ENCODE measurements at regions not wholly inside any gene's neighbourhood (a gene's known extent, or its start where the extent isn't known, plus 50 kb on each side); places are given as distances from the start of the nearest gene placed in this dataset.

- peaks cover 4% of the 10 kb centered on the region for H3K4me1 Mint-ChIP-seq
- H3K27me3 Mint-ChIP-seq = no peaks in the 10 kb centered on the region
- no peak overlapping the region for H3K27ac Mint-ChIP-seq
- no peak overlapping the region for H3K4me3 Mint-ChIP-seq
- no peak for DNase-seq
- intact Hi-C loops (cut with micrococcal nuclease) = no loop called here
- H3K9me3 Mint-ChIP-seq = no peaks in the 10 kb centered on the region
- H3K36me3 Mint-ChIP-seq (ENCODE audit: low read depth) = no peaks in the 10 kb centered on the region
Observed at GRCh38 chr9:103992938-103993579, 101.0 kb upstream of the SMC2 start.

DNA sequence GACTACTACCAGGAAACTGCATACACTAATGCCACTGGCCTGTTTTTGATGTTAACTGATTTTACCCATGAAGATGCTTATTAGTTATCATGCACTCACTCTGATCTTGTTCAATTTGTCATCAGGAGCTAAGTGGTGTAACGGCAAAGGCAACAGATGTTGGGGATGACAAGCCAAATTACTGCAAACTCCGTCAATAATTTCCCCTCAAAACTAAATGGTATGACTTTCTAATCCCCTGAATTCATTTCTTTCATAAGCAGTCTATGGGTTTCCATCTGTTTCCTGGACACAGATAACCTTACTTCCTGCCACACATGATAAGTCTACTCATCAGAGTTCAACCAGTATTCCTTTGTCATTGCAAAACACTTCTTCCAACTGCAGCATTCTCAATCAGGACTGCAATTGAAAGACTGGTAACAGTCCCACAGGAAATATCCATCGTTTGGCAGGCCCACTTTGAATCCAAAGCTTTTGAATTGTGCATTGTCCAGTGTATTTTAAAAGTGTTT is 96.2 kb upstream of the SMC2 start:
- no peaks in the 10 kb centered on the region for H3K9me3 Mint-ChIP-seq
- DNase-seq = no peak
- no peaks in the 10 kb centered on the region for H3K36me3 Mint-ChIP-seq (ENCODE audit: low read depth)
- H3K4me3 Mint-ChIP-seq = no peak overlapping the region
- no peak overlapping the region for H3K27ac Mint-ChIP-seq
- intact Hi-C loops (cut with micrococcal nuclease) = no loop called here
- H3K27me3 Mint-ChIP-seq = no peaks in the 10 kb centered on the region
- no peaks in the 10 kb centered on the region for H3K4me1 Mint-ChIP-seq

DNA sequence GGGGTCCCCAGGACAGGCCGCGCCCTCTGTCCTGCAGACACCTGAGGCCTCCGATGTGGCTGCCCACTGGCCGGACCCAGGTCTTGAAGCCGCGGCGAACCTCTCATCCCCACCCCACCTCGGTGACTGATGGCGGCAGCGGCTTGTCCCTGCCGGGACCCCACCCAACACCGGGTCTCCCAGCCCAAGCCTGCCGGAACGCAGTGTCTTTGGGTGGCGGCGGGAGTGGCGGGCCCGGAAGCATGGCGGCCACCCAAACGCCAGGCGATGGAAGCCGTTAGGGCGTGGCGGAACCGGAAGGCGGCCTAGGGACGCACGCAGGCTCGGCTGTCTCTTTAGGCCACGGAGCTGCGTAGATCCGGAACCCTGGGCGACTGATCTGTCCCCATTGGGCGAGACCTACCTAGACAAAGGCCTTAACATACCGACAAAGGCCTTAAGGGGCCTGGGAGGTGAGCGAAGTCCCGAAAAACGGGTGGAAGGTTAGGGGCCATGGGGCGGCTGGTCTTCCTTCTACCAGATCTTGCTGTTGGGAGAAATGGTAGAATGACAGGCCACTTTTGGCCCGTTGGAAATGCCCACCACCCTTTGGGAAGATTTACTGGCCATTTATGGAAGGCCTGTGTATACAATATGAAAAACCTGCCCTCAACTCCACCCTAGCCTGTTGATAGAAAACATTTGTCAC is 94.6 kb upstream of the SMC2 start:
- Mint-ChIP-seq H3K4me1 (no peaks in the 10 kb centered on the region), H3K27me3 (no peaks in the 10 kb centered on the region), H3K36me3 (ENCODE audit: low read depth) (no peaks in the 10 kb centered on the region), H3K9me3 (no peaks in the 10 kb centered on the region), H3K27ac (no peak overlapping the region), H3K4me3 (no peak overlapping the region)
- intact Hi-C loops (cut with micrococcal nuclease) = no loop called here
- no peak for DNase-seq

- H3K27ac Mint-ChIP-seq = no peak overlapping the region
- no peaks in the 10 kb centered on the region for H3K9me3 Mint-ChIP-seq
- H3K27me3 Mint-ChIP-seq = no peaks in the 10 kb centered on the region
- H3K4me3 Mint-ChIP-seq = no peak overlapping the region
- no peaks in the 10 kb centered on the region for H3K36me3 Mint-ChIP-seq (ENCODE audit: low read depth)
- no peaks in the 10 kb centered on the region for H3K4me1 Mint-ChIP-seq
- DNase-seq = no peak
- intact Hi-C loops (cut with micrococcal nuclease) = no loop called here
Observed at GRCh38 chr9:104009826-104010225, 84.3 kb upstream of the SMC2 start.

DNA sequence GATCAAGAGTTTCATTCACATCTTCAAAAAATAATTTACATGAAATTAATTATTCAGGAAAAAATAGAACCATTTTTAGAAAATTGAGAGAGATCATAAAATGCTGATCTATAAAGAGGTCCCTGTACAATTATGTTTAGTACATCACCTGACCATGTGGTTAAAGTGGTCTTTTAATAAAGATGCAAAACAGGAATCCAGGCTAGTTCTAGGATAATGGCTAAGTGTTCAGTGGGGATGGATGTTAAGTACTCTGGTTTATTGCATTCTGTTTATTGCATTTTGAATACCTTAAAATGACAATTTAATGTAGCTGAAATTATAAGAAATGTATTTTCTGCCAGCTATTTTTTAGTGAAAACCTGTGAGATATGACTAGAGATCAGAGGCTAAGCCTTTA is 72.0 kb upstream of the SMC2 start:
- Mint-ChIP-seq H3K9me3 (no peaks in the 10 kb centered on the region), H3K27me3 (no peaks in the 10 kb centered on the region), H3K27ac (no peak overlapping the region), H3K4me1 (no peaks in the 10 kb centered on the region), H3K4me3 (no peak overlapping the region), H3K36me3 (ENCODE audit: low read depth) (no peaks in the 10 kb centered on the region)
- DNase-seq = no peak
- intact Hi-C loops (cut with micrococcal nuclease) = no loop called here

DNA sequence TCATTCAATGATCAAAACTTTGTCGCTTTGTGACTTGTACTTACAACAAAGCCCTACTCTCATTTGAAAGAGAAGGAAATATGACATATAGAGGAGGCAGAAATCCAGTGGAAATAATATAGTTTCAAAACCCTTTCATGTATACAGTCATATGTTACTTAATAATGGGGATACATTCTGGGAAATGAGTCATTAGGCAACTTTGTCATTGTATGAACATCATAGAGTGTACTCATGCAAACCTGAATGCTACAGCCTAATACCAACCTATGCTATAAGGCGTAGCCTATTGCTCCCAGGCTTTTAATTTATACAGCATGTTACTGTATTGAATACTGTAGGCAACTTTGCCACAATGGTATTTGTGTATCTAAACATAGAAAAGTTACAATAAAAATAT is 69.0 kb upstream of the SMC2 start:
- no peaks in the 10 kb centered on the region for H3K9me3 Mint-ChIP-seq
- no peak overlapping the region for H3K27ac Mint-ChIP-seq
- no peak overlapping the region for H3K4me3 Mint-ChIP-seq
- peaks cover 9% of the 10 kb centered on the region for H3K4me1 Mint-ChIP-seq
- no peaks in the 10 kb centered on the region for H3K27me3 Mint-ChIP-seq
- H3K36me3 Mint-ChIP-seq (ENCODE audit: low read depth) = no peaks in the 10 kb centered on the region
- intact Hi-C loops (cut with micrococcal nuclease) = loop anchor here (5.0 kb wide), 1 partner anchor 67 kb away; the partner anchor contains the start of gene SMC2
- DNase-seq = no peak

DNA sequence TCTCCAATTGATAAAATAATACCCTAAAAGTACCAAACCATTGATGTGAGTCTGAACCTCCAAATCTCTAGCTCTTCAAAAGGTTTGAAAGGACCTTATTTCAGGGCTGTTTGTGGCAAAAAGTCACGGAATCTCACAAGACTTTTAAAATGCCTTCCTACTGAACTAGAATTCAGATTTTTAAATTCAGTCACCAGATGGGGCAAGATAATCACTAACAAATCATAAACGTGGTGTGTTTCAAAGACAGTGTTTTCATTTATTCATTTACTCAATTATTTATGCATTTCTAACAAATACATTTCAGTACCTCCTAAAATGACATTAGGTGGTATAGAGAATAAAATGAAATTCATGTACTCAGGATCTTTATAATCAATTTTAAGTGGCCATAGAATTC is 68.2 kb upstream of the SMC2 start:
- no peaks in the 10 kb centered on the region for H3K9me3 Mint-ChIP-seq
- no peak overlapping the region for H3K4me3 Mint-ChIP-seq
- H3K4me1 Mint-ChIP-seq = peaks cover 9% of the 10 kb centered on the region
- no peaks in the 10 kb centered on the region for H3K36me3 Mint-ChIP-seq (ENCODE audit: low read depth)
- DNase-seq = no peak
- intact Hi-C loops (cut with micrococcal nuclease) = loop anchor here (5.0 kb wide), 1 partner anchor 66 kb away; the partner anchor contains the start of gene SMC2
- H3K27me3 Mint-ChIP-seq = no peaks in the 10 kb centered on the region
- no peak overlapping the region for H3K27ac Mint-ChIP-seq

- Mint-ChIP-seq H3K27me3 (no peaks in the 10 kb centered on the region), H3K27ac (no peak overlapping the region), H3K4me3 (no peak overlapping the region), H3K36me3 (ENCODE audit: low read depth) (no peaks in the 10 kb centered on the region), H3K4me1 (peaks cover 9% of the 10 kb centered on the region), H3K9me3 (no peaks in the 10 kb centered on the region)
- no peak for DNase-seq
- intact Hi-C loops (cut with micrococcal nuclease) = loop anchor here (5.0 kb wide), 1 partner anchor 65 kb away; the partner anchor contains the start of gene SMC2
Observed at GRCh38 chr9:104027295-104027694, 66.8 kb upstream of the SMC2 start.

- no peak for DNase-seq
- Mint-ChIP-seq H3K4me1 (peaks cover 9% of the 10 kb centered on the region), H3K27me3 (no peaks in the 10 kb centered on the region), H3K27ac (no peak overlapping the region), H3K4me3 (peak overlapping the region; percentile 1), H3K36me3 (ENCODE audit: low read depth) (no peaks in the 10 kb centered on the region), H3K9me3 (no peaks in the 10 kb centered on the region)
- intact Hi-C loops (cut with micrococcal nuclease) = loop anchor here (5.0 kb wide), 1 partner anchor 63 kb away; the partner anchor contains the start of gene SMC2
Observed at GRCh38 chr9:104028827-104029226, 65.3 kb upstream of the SMC2 start.
